Fibroblast of lung (primary cell): ENCODE measurements at regions not wholly inside any gene's neighbourhood (a gene's known extent, or its start where the extent isn't known, plus 50 kb on each side); places are given as distances from the start of the nearest gene placed in this dataset.

Experiments
- DNase-seq, 2 donors: peaks; one replicate each; pipeline versions ENCODE4 v3.0.0 to v3.0.0-alpha.2; 2010; ENCODE audit warnings: low read depth in 2 of 2
- H2AFZ ChIP-seq: 2 replicates; pipeline ENCODE4 v1.5.1; 2012; ENCODE audit warnings: low read length, control low read depth, inconsistent platforms
- H3K27ac ChIP-seq: 2 replicates; pipeline ENCODE4 v1.5.1; 2011; ENCODE audit warnings: low read length, control low read depth; ENCODE audit not compliant: insufficient read depth
- H3K27me3 ChIP-seq: 2 replicates; pipeline ENCODE4 v1.5.1; 2011; ENCODE audit warnings: mild to moderate bottlenecking, low read length; ENCODE audit not compliant: control insufficient read depth, insufficient read depth
- H3K36me3 ChIP-seq: 2 replicates; pipeline ENCODE4 v1.5.1; 2011; ENCODE audit warnings: low read length; ENCODE audit not compliant: control insufficient read depth, insufficient read depth
- H3K4me1 ChIP-seq: 2 replicates; pipeline ENCODE4 v1.5.1; 2011; ENCODE audit warnings: low read length; ENCODE audit not compliant: control insufficient read depth, insufficient read depth; ENCODE audit errors: extremely low read depth
- H3K4me2 ChIP-seq: 2 replicates; pipeline ENCODE4 v1.5.1; 2011; ENCODE audit warnings: low read length, control low read depth; ENCODE audit not compliant: insufficient read depth; ENCODE audit errors: extremely low read depth
- H3K4me3 ChIP-seq, 4 experiments: fragments of 200-600 bp in 1 of 4; sonication (generic) in 1 of 4; replicated peaks in 1 of 4; 2 replicates each; pipeline ENCODE4 v1.5.1; 2011 to 2016; ENCODE audit warnings: low read length in 4 of 4, low read depth in 3 of 4, mild to moderate bottlenecking in 3 of 4, control low read depth in 2 of 4, inconsistent platforms in 1 of 4, mixed read lengths in 1 of 4; ENCODE audit not compliant: insufficient read depth in 1 of 4; ENCODE audit errors: control extremely low read depth in 1 of 4
- H3K79me2 ChIP-seq: 2 replicates; pipeline ENCODE4 v1.5.1; 2012; ENCODE audit warnings: mild to moderate bottlenecking, low read length, inconsistent platforms; ENCODE audit not compliant: control insufficient read depth, insufficient read depth
- H3K9ac ChIP-seq: 2 replicates; pipeline ENCODE4 v1.5.1; 2011; ENCODE audit warnings: mild to moderate bottlenecking, low read length, control low read depth; ENCODE audit not compliant: insufficient read depth
- H3K9me3 ChIP-seq: 2 replicates; pipeline ENCODE4 v1.5.1; 2012; ENCODE audit warnings: low read depth, low read length; ENCODE audit not compliant: control insufficient read depth, insufficient read depth
- H4K20me1 ChIP-seq: 2 replicates; pipeline ENCODE4 v1.5.1; 2011; ENCODE audit warnings: low read length; ENCODE audit not compliant: control insufficient read depth, insufficient read depth; ENCODE audit errors: extremely low read depth
- EZH2 ChIP-seq: IDR thresholded peaks from 2 replicates; pipeline ENCODE4 v1.5.1; 2012; ENCODE audit warnings: low read length, control low read depth, mild to moderate bottlenecking; ENCODE audit errors: missing control alignments
- TF ChIP-seq, protein P1 (sequence below), 2 donors: IDR thresholded peaks in 1 of 2; conservative IDR thresholded peaks in 1 of 2; 1 replicate in 1 of 2; 2 replicates in 1 of 2; pipeline ENCODE4 v1.5.1; 2011 to 2012; ENCODE audit warnings: low read length in 2 of 2, control low read depth in 1 of 2, inconsistent platforms in 1 of 2, low read depth in 1 of 2, mild to moderate bottlenecking in 1 of 2

GRCh38 chr3:10623578-10624275 lies 118.3 kb upstream of the ATP2B2 start:
- no peaks in the 10 kb centered on the region for H3K27me3 ChIP-seq
- H4K20me1 ChIP-seq = no peaks in the 10 kb centered on the region
- TF ChIP-seq, protein P1, sequence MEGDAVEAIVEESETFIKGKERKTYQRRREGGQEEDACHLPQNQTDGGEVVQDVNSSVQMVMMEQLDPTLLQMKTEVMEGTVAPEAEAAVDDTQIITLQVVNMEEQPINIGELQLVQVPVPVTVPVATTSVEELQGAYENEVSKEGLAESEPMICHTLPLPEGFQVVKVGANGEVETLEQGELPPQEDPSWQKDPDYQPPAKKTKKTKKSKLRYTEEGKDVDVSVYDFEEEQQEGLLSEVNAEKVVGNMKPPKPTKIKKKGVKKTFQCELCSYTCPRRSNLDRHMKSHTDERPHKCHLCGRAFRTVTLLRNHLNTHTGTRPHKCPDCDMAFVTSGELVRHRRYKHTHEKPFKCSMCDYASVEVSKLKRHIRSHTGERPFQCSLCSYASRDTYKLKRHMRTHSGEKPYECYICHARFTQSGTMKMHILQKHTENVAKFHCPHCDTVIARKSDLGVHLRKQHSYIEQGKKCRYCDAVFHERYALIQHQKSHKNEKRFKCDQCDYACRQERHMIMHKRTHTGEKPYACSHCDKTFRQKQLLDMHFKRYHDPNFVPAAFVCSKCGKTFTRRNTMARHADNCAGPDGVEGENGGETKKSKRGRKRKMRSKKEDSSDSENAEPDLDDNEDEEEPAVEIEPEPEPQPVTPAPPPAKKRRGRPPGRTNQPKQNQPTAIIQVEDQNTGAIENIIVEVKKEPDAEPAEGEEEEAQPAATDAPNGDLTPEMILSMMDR (conservative IDR thresholded peaks at IDR 0.05 in 1 of 2, IDR thresholded peaks at IDR 0.05 in 1 of 2; ENCODE audit: low read depth in 1 of 2, low read length in 2 of 2) = no peak
- no peak for TF ChIP-seq EZH2
- H2AFZ ChIP-seq = no peak overlapping the region
- H3K36me3 ChIP-seq = no peaks in the 10 kb centered on the region
- no peak overlapping the region for H3K9ac ChIP-seq
- no peak overlapping the region for H3K4me2 ChIP-seq
- H3K4me1 ChIP-seq = no peaks in the 10 kb centered on the region
- no peaks in the 10 kb centered on the region for H3K9me3 ChIP-seq
- no peak overlapping the region for H3K4me3 ChIP-seq
- H3K27ac ChIP-seq = no peak overlapping the region
- no peaks in the 10 kb centered on the region for H3K79me2 ChIP-seq
- no peak for DNase-seq

DNA sequence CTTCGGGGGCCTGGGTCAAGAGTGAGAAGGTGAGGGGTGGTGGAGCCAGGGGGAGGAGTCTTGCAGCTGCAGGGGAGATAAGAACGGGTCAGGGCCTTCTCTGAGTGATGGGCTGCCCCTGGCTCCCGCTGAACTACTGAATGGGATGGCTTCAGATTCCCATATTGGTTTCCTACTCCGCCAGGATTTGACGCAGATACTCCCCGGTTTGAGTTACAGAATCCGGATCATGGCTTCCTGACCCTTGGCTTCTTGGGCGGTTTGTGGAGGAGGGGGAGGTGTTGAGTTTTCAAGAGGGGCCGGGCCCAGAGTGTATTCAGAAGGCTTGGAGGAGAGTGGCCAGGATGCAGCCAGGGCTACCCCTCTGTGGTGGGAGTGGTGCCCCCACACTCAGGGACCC lies 119.9 kb upstream of the ATP2B2 start:
- Histone ChIP-seq H3K9me3 (no peaks in the 10 kb centered on the region), H3K4me2 (no peak overlapping the region), H4K20me1 (no peaks in the 10 kb centered on the region), H3K4me1 (no peaks in the 10 kb centered on the region), H3K27ac (no peak overlapping the region), H2AFZ (no peak overlapping the region), H3K79me2 (no peaks in the 10 kb centered on the region), H3K4me3 (no peak overlapping the region), H3K27me3 (no peaks in the 10 kb centered on the region), H3K9ac (no peak overlapping the region), H3K36me3 (no peaks in the 10 kb centered on the region)
- no peak for DNase-seq
- no peak for TF ChIP-seq EZH2
- TF ChIP-seq, protein P1 (conservative IDR thresholded peaks at IDR 0.05 in 1 of 2, IDR thresholded peaks at IDR 0.05 in 1 of 2; ENCODE audit: low read depth in 1 of 2, low read length in 2 of 2) = no peak

GRCh38 chr3:10627884-10628572 lies 122.6 kb upstream of the ATP2B2 start:
- Histone ChIP-seq H3K4me3 (no peak overlapping the region), H3K27me3 (no peaks in the 10 kb centered on the region), H2AFZ (no peak overlapping the region), H3K9me3 (no peaks in the 10 kb centered on the region), H3K79me2 (no peaks in the 10 kb centered on the region), H3K27ac (no peak overlapping the region), H3K9ac (no peak overlapping the region), H3K4me1 (no peaks in the 10 kb centered on the region), H4K20me1 (no peaks in the 10 kb centered on the region), H3K4me2 (no peak overlapping the region), H3K36me3 (no peaks in the 10 kb centered on the region)
- TF ChIP-seq EZH2 = no peak
- TF ChIP-seq, protein P1 (conservative IDR thresholded peaks at IDR 0.05 in 1 of 2, IDR thresholded peaks at IDR 0.05 in 1 of 2; ENCODE audit: low read depth in 1 of 2, low read length in 2 of 2) = no peak
- DNase-seq = no peak
